ENCODE measurements at regions not wholly inside any gene's neighbourhood (a gene's known extent, or its start where the extent isn't known, plus 50 kb on each side); places are given as distances from the start of the nearest gene placed in this dataset.

GRCh38 chr6:74075896-74076295 is 379.9 kb downstream of the CD109 start:
- H3K4me1 ChIP-seq (ENCODE audit: insufficient read depth, low read length), result peaks cover 15% of the 10 kb centered on the region
- no peak overlapping the region for H3K4me3 ChIP-seq (ENCODE audit: insufficient read depth, low read length)
- no peak overlapping the region for H3K4me2 ChIP-seq (ENCODE audit: insufficient read depth, low read length)
- no peaks in the 10 kb centered on the region for H4K20me1 ChIP-seq (ENCODE audit: insufficient read depth, low read length)
- no peaks in the 10 kb centered on the region for H3K79me2 ChIP-seq (ENCODE audit: insufficient read depth, low read length)
- no peaks in the 10 kb centered on the region for H3K9me3 ChIP-seq (ENCODE audit: low read depth, low read length)
- no peak for DNase-seq (ENCODE audit: insufficient read length, low spot score, missing footprints)
- H3K27ac ChIP-seq (ENCODE audit: low read depth, low read length), result no peak overlapping the region
- no peaks in the 10 kb centered on the region for H3K36me3 ChIP-seq (ENCODE audit: insufficient read depth, low read length)
- no peak overlapping the region for H2AFZ ChIP-seq (ENCODE audit: low read length)
- no peak for TF ChIP-seq CTCF (IDR thresholded peaks at IDR 0.05; ENCODE audit: extremely low read depth, low read depth, low read length)
- no peaks in the 10 kb centered on the region for H3K27me3 ChIP-seq (ENCODE audit: insufficient read depth, low read length)

DNA sequence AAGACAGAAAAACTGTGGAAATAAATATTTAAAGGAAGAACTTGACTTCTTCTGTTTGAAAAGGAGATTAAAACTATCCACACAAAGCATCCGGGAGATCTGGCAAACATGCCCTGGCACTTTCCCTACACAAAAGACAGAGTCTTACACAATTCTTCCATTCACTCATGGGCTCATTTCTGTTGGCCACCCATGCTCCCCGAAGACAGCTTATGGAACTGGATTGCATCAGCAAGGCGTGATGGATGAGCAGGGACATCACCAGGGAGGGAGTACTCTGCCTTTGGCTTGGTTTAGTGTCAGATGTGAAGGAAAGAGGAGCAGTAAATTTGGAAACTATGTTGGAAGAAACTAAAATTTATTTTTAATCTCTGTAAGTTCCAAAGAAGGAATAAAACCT is 379.3 kb downstream of the CD109 start:
- Histone ChIP-seq H3K36me3 (ENCODE audit: insufficient read depth, low read length) (no peaks in the 10 kb centered on the region), H3K27ac (ENCODE audit: low read depth, low read length) (no peak overlapping the region), H2AFZ (ENCODE audit: low read length) (peak overlapping the region; percentile 50), H3K4me2 (ENCODE audit: insufficient read depth, low read length) (no peak overlapping the region), H4K20me1 (ENCODE audit: insufficient read depth, low read length) (no peaks in the 10 kb centered on the region), H3K4me3 (ENCODE audit: insufficient read depth, low read length) (no peak overlapping the region), H3K27me3 (ENCODE audit: insufficient read depth, low read length) (no peaks in the 10 kb centered on the region), H3K79me2 (ENCODE audit: insufficient read depth, low read length) (no peaks in the 10 kb centered on the region), H3K9me3 (ENCODE audit: low read depth, low read length) (no peaks in the 10 kb centered on the region), H3K4me1 (ENCODE audit: insufficient read depth, low read length) (peaks cover 18% of the 10 kb centered on the region)
- no peak for DNase-seq (ENCODE audit: insufficient read length, low spot score, missing footprints)
- no peak for TF ChIP-seq CTCF (IDR thresholded peaks at IDR 0.05; ENCODE audit: extremely low read depth, low read depth, low read length)

DNA sequence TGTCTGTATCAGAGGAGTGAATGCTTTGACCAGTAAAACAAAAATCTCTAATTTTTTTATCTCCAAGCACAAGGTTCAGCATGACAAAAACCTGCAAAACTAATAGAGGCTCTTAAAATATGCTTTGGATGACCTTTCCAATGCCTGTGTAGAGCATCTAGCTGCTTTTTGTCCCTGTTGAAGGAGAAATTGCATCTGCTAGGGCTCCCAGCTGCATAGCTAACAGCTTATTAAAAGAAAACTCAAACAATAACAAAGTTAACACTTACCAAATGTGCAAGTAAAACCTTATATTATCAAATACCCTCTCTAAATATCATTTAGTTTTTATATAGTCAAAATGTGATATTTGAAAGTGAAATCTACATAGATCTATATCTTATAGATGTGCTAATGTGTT is 378.6 kb downstream of the CD109 start:
- no peak for TF ChIP-seq CTCF (IDR thresholded peaks at IDR 0.05; ENCODE audit: extremely low read depth, low read depth, low read length)
- DNase-seq (ENCODE audit: insufficient read length, low spot score, missing footprints), result no peak
- H3K27me3 ChIP-seq (ENCODE audit: insufficient read depth, low read length), result no peaks in the 10 kb centered on the region
- no peak overlapping the region for H2AFZ ChIP-seq (ENCODE audit: low read length)
- H3K4me3 ChIP-seq (ENCODE audit: insufficient read depth, low read length), result no peak overlapping the region
- H3K27ac ChIP-seq (ENCODE audit: low read depth, low read length), result no peak overlapping the region
- no peaks in the 10 kb centered on the region for H3K9me3 ChIP-seq (ENCODE audit: low read depth, low read length)
- H3K4me2 ChIP-seq (ENCODE audit: insufficient read depth, low read length), result no peak overlapping the region
- H4K20me1 ChIP-seq (ENCODE audit: insufficient read depth, low read length), result no peaks in the 10 kb centered on the region
- H3K36me3 ChIP-seq (ENCODE audit: insufficient read depth, low read length), result no peaks in the 10 kb centered on the region
- peaks cover 25% of the 10 kb centered on the region for H3K4me1 ChIP-seq (ENCODE audit: insufficient read depth, low read length)
- no peaks in the 10 kb centered on the region for H3K79me2 ChIP-seq (ENCODE audit: insufficient read depth, low read length)

GRCh38 chr6:74073999-74074398 is 378.0 kb downstream of the CD109 start:
- no peaks in the 10 kb centered on the region for H3K79me2 ChIP-seq (ENCODE audit: insufficient read depth, low read length)
- H3K27me3 ChIP-seq (ENCODE audit: insufficient read depth, low read length), result no peaks in the 10 kb centered on the region
- no peaks in the 10 kb centered on the region for H3K36me3 ChIP-seq (ENCODE audit: insufficient read depth, low read length)
- H3K4me1 ChIP-seq (ENCODE audit: insufficient read depth, low read length), result peaks cover 31% of the 10 kb centered on the region
- peak overlapping the region; percentile 75 for H3K27ac ChIP-seq (ENCODE audit: low read depth, low read length)
- no peaks in the 10 kb centered on the region for H3K9me3 ChIP-seq (ENCODE audit: low read depth, low read length)
- peak overlapping the region; percentile 17 for H2AFZ ChIP-seq (ENCODE audit: low read length)
- peak overlapping the region; percentile 62 for H3K4me2 ChIP-seq (ENCODE audit: insufficient read depth, low read length)
- no peak for TF ChIP-seq CTCF (IDR thresholded peaks at IDR 0.05; ENCODE audit: extremely low read depth, low read depth, low read length)
- H3K4me3 ChIP-seq (ENCODE audit: insufficient read depth, low read length), result no peak overlapping the region
- peak; percentile 76 for DNase-seq (ENCODE audit: insufficient read length, low spot score, missing footprints)
- no peaks in the 10 kb centered on the region for H4K20me1 ChIP-seq (ENCODE audit: insufficient read depth, low read length)

Measured in osteoblast (primary cell).